Testis (tissue), 2 donors: ENCODE measurements at regions not wholly inside any gene's neighbourhood (a gene's known extent, or its start where the extent isn't known, plus 50 kb on each side); places are given as distances from the start of the nearest gene placed in this dataset.

Source experiments
- DNase-seq: peaks from one replicate; pipeline ENCODE4 v3.0.0-alpha.2; 2019
- H3K27ac ChIP-seq, 2 donors: fragments of 200-600 bp; sonication (generic); one replicate each; pipeline ENCODE4 v1.5.1; 2019
- H3K27me3 ChIP-seq: fragments of 200-600 bp; sonication (generic); one replicate; pipeline ENCODE4 v1.5.1; 2019
- H3K36me3 ChIP-seq: fragments of 200-600 bp; sonication (generic); one replicate; pipeline ENCODE4 v1.5.1; 2017; ENCODE audit warnings: low read depth; ENCODE audit errors: missing control alignments
- H3K4me1 ChIP-seq: fragments of 200-600 bp; sonication (generic); one replicate; pipeline ENCODE4 v1.5.1; 2019
- H3K4me3 ChIP-seq, 2 donors: fragments of 200-600 bp; sonication (generic); one replicate each; pipeline ENCODE4 v1.5.1; 2017 to 2019
- H3K9me3 ChIP-seq: fragments of 200-600 bp; sonication (generic); one replicate; pipeline ENCODE4 v1.5.1; 2017
- CTCF ChIP-seq, 3 experiments: fragments of 450-650 bp in 2 of 3; fragments of 200-600 bp in 1 of 3; sonication (generic) in 1 of 3; IDR thresholded peaks; one replicate each; pipeline ENCODE4 v1.5.1; 2016 to 2019; ENCODE audit warnings: antibody characterized with exemption in 3 of 3, mild to moderate bottlenecking in 2 of 3, moderate library complexity in 1 of 3
- POLR2A ChIP-seq: fragments of 450-650 bp; IDR thresholded peaks from one replicate; pipeline ENCODE4 v1.6.1; 2017; ENCODE audit warnings: antibody characterized with exemption, mild to moderate bottlenecking, moderate library complexity
- WGBS, 2 donors: methylation state at CpG; one replicate each; pipeline ENCODE4 v1.1.5; 2018; 5-methylcytosine and 5-hydroxymethylcytosine counted together
- intact Hi-C: fragments of 100-400 bp; cut with DNase I; formaldehyde crosslinking; loops from one replicate; pipeline ENCODE4 v1.15.1; 2023; ENCODE audit warnings: low total_unique reads
- small RNA-seq, 2 donors: library from RNA; depleted of rRNA; stranded (forward); fragments of <200 nt; gene quantifications; one replicate each; pipeline ENCODE3, GENCODE V24; 2016

- WGBS, 2 donors, result 82 to 94% methylated on average over 2 of the region's 2 CpGs
- intact Hi-C loops, result no loop called here
- Histone ChIP-seq H3K27me3 (no peaks in the 10 kb centered on the region), H3K4me3 (no peak overlapping the region), H3K36me3 (no peaks in the 10 kb centered on the region), H3K27ac (no peak overlapping the region), H3K4me1 (peaks cover 19% of the 10 kb centered on the region), H3K9me3 (no peaks in the 10 kb centered on the region)
- TF ChIP-seq CTCF (IDR thresholded peaks at IDR 0.05) (no peak), POLR2A (no peak)
- no peak for DNase-seq
These were observed 59.2 kb upstream of the FSHB start for GRCh38 chr11:30171661-30172060.

- Histone ChIP-seq H3K27me3 (no peaks in the 10 kb centered on the region), H3K9me3 (no peaks in the 10 kb centered on the region), H3K4me1 (peaks cover 19% of the 10 kb centered on the region), H3K27ac (no peak overlapping the region), H3K4me3 (no peak overlapping the region), H3K36me3 (no peaks in the 10 kb centered on the region)
- 73 to 81% methylated on average over 2 of the region's 2 CpGs for WGBS, 2 donors
- no peak for TF ChIP-seq POLR2A
- no peak for TF ChIP-seq CTCF (IDR thresholded peaks at IDR 0.05)
- no peak for DNase-seq
- intact Hi-C loops, result no loop called here
These were observed 58.7 kb upstream of the FSHB start for GRCh38 chr11:30172158-30172557.

GRCh38 chr11:30172883-30173311, 57.9 kb upstream of the FSHB start:
- Histone ChIP-seq H3K9me3 (no peaks in the 10 kb centered on the region), H3K27me3 (no peaks in the 10 kb centered on the region), H3K36me3 (no peaks in the 10 kb centered on the region), H3K4me3 (no peak overlapping the region), H3K27ac (no peak overlapping the region), H3K4me1 (peaks cover 19% of the 10 kb centered on the region)
- WGBS, 2 donors, result 33 to 59% methylated on average over 3 of the region's 3 CpGs
- peak; percentile 37 for DNase-seq
- intact Hi-C loops, result no loop called here
- no peak for TF ChIP-seq CTCF (IDR thresholded peaks at IDR 0.05)
- no peak for TF ChIP-seq POLR2A

- intact Hi-C loops, result no loop called here
- 63 to 64% methylated on average over 2 of the region's 2 CpGs for WGBS, 2 donors
- DNase-seq, result no peak
- no peaks in the 10 kb centered on the region for H3K9me3 ChIP-seq
- H3K4me1 ChIP-seq, result peaks cover 19% of the 10 kb centered on the region
- no peak for TF ChIP-seq CTCF (IDR thresholded peaks at IDR 0.05)
- no peak for TF ChIP-seq POLR2A
- peak overlapping the region in 1 of 2 donors; percentile 46 for H3K27ac ChIP-seq
- no peaks in the 10 kb centered on the region for H3K36me3 ChIP-seq
- H3K4me3 ChIP-seq, result no peak overlapping the region
- no peaks in the 10 kb centered on the region for H3K27me3 ChIP-seq
These were observed 56.4 kb upstream of the FSHB start for GRCh38 chr11:30174265-30175020.

Small RNA genes in the stretch of these regions (small RNA-seq; reads per million reads assigned to genes)
- 0 reads per million in 2 donors for gene AL358944.1
